GM19043 (cell line): ENCODE measurements at regions not wholly inside any gene's neighbourhood (a gene's known extent, or its start where the extent isn't known, plus 50 kb on each side); places are given as distances from the start of the nearest gene placed in this dataset.

Experiments used
- ATAC-seq: cut with Tn5 transposase; IDR thresholded peaks from one replicate; pipeline ENCODE4 v1.9.1; 2021; ENCODE audit warnings: low read depth; ENCODE audit not compliant: unreplicated experiment

- ATAC-seq, result no peak
Observed at GRCh38 chr7:159271781-159272180, 127.1 kb upstream of the VIPR2 start.

- ATAC-seq, result no peak
Observed at GRCh38 chr7:159269745-159270144, 125.1 kb upstream of the VIPR2 start.

GRCh38 chr7:159263430-159263829, 118.8 kb upstream of the VIPR2 start:
- ATAC-seq, result no peak

- no peak for ATAC-seq
Observed at GRCh38 chr7:159253657-159254056, 109.0 kb upstream of the VIPR2 start.

- no peak for ATAC-seq
Observed at GRCh38 chr7:159250471-159250870, 105.8 kb upstream of the VIPR2 start.

- no peak for ATAC-seq
Observed at GRCh38 chr7:159249671-159250070, 105.0 kb upstream of the VIPR2 start.

- no peak for ATAC-seq
Observed at GRCh38 chr7:159247910-159248309, 103.2 kb upstream of the VIPR2 start.

- no peak for ATAC-seq
Observed at GRCh38 chr7:159246702-159247480, 102.2 kb upstream of the VIPR2 start.

GRCh38 chr7:159240962-159241361, 96.3 kb upstream of the VIPR2 start:
- no peak for ATAC-seq

- ATAC-seq, result no peak
Observed at GRCh38 chr7:159239028-159239427, 94.4 kb upstream of the VIPR2 start.

- no peak for ATAC-seq
Observed at GRCh38 chr7:159238541-159238940, 93.9 kb upstream of the VIPR2 start.

- no peak for ATAC-seq
Observed at GRCh38 chr7:159237022-159237653, 92.5 kb upstream of the VIPR2 start.

GRCh38 chr7:159231017-159231416, 86.3 kb upstream of the VIPR2 start:
- ATAC-seq, result no peak

GRCh38 chr7:159229683-159230475, 85.2 kb upstream of the VIPR2 start:
- ATAC-seq, result no peak

GRCh38 chr7:159227433-159227832, 82.8 kb upstream of the VIPR2 start:
- no peak for ATAC-seq

GRCh38 chr7:159226011-159226702, 81.5 kb upstream of the VIPR2 start:
- ATAC-seq, result no peak

GRCh38 chr7:159218607-159219006, 73.9 kb upstream of the VIPR2 start:
- ATAC-seq, result no peak

- no peak for ATAC-seq
Observed at GRCh38 chr7:159218170-159218569, 73.5 kb upstream of the VIPR2 start.

GRCh38 chr7:159215076-159215475, 70.4 kb upstream of the VIPR2 start:
- no peak for ATAC-seq

GRCh38 chr7:159213253-159213652, 68.6 kb upstream of the VIPR2 start:
- no peak for ATAC-seq

GRCh38 chr7:159212226-159212625, 67.6 kb upstream of the VIPR2 start:
- ATAC-seq, result no peak
